Trophoblast cell (in vitro differentiated cells and primary cell): ENCODE measurements at regions not wholly inside any gene's neighbourhood (a gene's known extent, or its start where the extent isn't known, plus 50 kb on each side); places are given as distances from the start of the nearest gene placed in this dataset.

Source experiments
- DNase-seq, 2 donors: peaks; one replicate each; pipeline ENCODE4 v3.0.0-alpha.2; 2016
- H2AFZ ChIP-seq: 2 replicates; pipeline ENCODE4 v1.6.1; 2013; ENCODE audit warnings: low read length, moderate library complexity, mild to moderate bottlenecking; ENCODE audit not compliant: insufficient read depth, poor library complexity
- H2AK5ac ChIP-seq: 2 replicates; pipeline ENCODE4 v1.6.1; 2013; ENCODE audit warnings: mild to moderate bottlenecking, low read length
- H2BK120ac ChIP-seq: 2 replicates; pipeline ENCODE4 v1.6.1; 2013; ENCODE audit warnings: low read length, mild to moderate bottlenecking, moderate library complexity; ENCODE audit not compliant: insufficient read depth, poor library complexity
- H2BK12ac ChIP-seq: 2 replicates; pipeline ENCODE4 v1.6.1; 2013; ENCODE audit warnings: mild to moderate bottlenecking, low read length, moderate library complexity
- H2BK5ac ChIP-seq: 2 replicates; pipeline ENCODE4 v1.6.1; 2013; ENCODE audit warnings: low read length, low read depth, moderate library complexity, mild to moderate bottlenecking; ENCODE audit not compliant: poor library complexity
- H3K14ac ChIP-seq: 2 replicates; pipeline ENCODE4 v1.6.1; 2013; ENCODE audit warnings: mild to moderate bottlenecking, low read length
- H3K18ac ChIP-seq: 2 replicates; pipeline ENCODE4 v1.6.1; 2013; ENCODE audit warnings: mild to moderate bottlenecking, low read length
- H3K23ac ChIP-seq: 2 replicates; pipeline ENCODE4 v1.6.1; 2013; ENCODE audit warnings: low read length
- H3K27ac ChIP-seq: 2 replicates; pipeline ENCODE4 v1.5.1; 2013; ENCODE audit warnings: low read depth, mild to moderate bottlenecking, inconsistent platforms, low read length, moderate library complexity
- H3K27me3 ChIP-seq: 2 replicates; pipeline ENCODE4 v1.6.1; 2013; ENCODE audit warnings: inconsistent platforms, mild to moderate bottlenecking, low read length, moderate library complexity; ENCODE audit not compliant: insufficient read depth
- H3K36me3 ChIP-seq, 2 experiments: 1 replicate in 1 of 2; 2 replicates in 1 of 2; pipeline ENCODE4 v1.6.1; 2013; ENCODE audit warnings: low read length in 2 of 2, mild to moderate bottlenecking in 2 of 2, moderate library complexity in 1 of 2; ENCODE audit not compliant: insufficient read depth in 2 of 2, control insufficient read depth in 1 of 2
- H3K4ac ChIP-seq: 2 replicates; pipeline ENCODE4 v1.6.1; 2013; ENCODE audit warnings: low read depth, mild to moderate bottlenecking, low read length, moderate library complexity
- H3K4me1 ChIP-seq, 2 experiments: 1 replicate in 1 of 2; 2 replicates in 1 of 2; pipeline ENCODE4 v1.6.1; 2013; ENCODE audit warnings: low read length in 2 of 2, mild to moderate bottlenecking in 2 of 2, moderate library complexity in 1 of 2; ENCODE audit not compliant: insufficient read depth in 2 of 2, control insufficient read depth in 1 of 2
- H3K4me2 ChIP-seq: 2 replicates; pipeline ENCODE4 v1.6.1; 2013; ENCODE audit warnings: inconsistent platforms, mild to moderate bottlenecking, low read length, moderate library complexity
- H3K4me3 ChIP-seq: 2 replicates; pipeline ENCODE4 v1.5.1; 2013; ENCODE audit warnings: mild to moderate bottlenecking, low read depth, low read length, inconsistent platforms
- H3K79me1 ChIP-seq: one replicate; pipeline ENCODE4 v1.6.1; 2013; ENCODE audit warnings: low read length
- H3K79me2 ChIP-seq: 2 replicates; pipeline ENCODE4 v1.6.1; 2013; ENCODE audit warnings: low read length, mild to moderate bottlenecking; ENCODE audit not compliant: control insufficient read depth, insufficient read depth, poor library complexity
- H3K9ac ChIP-seq: 2 replicates; pipeline ENCODE4 v1.6.1; 2013; ENCODE audit warnings: mild to moderate bottlenecking, low read length
- H3K9me3 ChIP-seq: 2 replicates; pipeline ENCODE4 v1.6.1; 2013; ENCODE audit warnings: low read depth, mild to moderate bottlenecking, control low read depth, inconsistent platforms, low read length; ENCODE audit not compliant: insufficient read depth
- H4K12ac ChIP-seq: 2 replicates; pipeline ENCODE4 v1.6.1; 2013; ENCODE audit warnings: low read depth, mild to moderate bottlenecking, low read length, moderate library complexity
- H4K8ac ChIP-seq: 2 replicates; pipeline ENCODE4 v1.6.1; 2013; ENCODE audit warnings: low read depth, mild to moderate bottlenecking, low read length, moderate library complexity
- H4K91ac ChIP-seq: one replicate; pipeline ENCODE4 v1.6.1; 2013; ENCODE audit warnings: low read depth, mild to moderate bottlenecking, low read length, moderate library complexity
- WGBS: extraction: QIAGEN DNeasy Blood & Tissue Kit; methylation state at CpG from one replicate; pipeline ENCODE4 v1.1.7; 2013; ENCODE audit warnings: missing lambda C conversion rate; ENCODE audit not compliant: insufficient read length, insufficient coverage; ENCODE audit errors: extremely low coverage; 5-methylcytosine and 5-hydroxymethylcytosine counted together

DNA sequence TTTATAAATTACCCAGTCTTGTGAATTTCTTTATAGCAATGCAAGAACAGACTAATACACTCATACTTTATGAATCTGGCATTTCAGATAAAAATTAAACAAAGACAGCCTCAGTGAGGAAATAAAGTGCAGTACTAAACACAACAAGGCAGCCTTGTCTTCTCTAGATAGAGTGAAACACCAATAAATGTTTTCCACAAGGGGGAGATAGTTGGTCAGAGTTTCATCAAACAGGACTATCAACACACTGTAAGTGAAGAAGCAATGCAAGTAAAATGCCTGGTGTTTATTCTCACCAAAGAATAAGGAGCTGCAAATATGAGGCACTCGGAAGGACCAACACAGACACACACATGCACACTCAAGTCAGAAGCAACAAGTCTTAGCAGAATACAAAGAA is 62.8 kb downstream of the FAM9B start:
- no CpG with 5 or more reads among the region's 1 CpG for WGBS
- Histone ChIP-seq H3K36me3 (no peaks in the 10 kb centered on the region), H3K4me2 (no peak overlapping the region), H3K27ac (no peak overlapping the region), H2BK12ac (no peak overlapping the region), H4K12ac (no peak overlapping the region), H3K79me2 (no peaks in the 10 kb centered on the region), H3K4me3 (no peak overlapping the region), H3K4me1 (no peaks in the 10 kb centered on the region), H3K9ac (no peak overlapping the region), H3K79me1 (no peaks in the 10 kb centered on the region), H2AFZ (no peak overlapping the region), H3K27me3 (no peaks in the 10 kb centered on the region), H3K23ac (no peak overlapping the region), H3K9me3 (no peaks in the 10 kb centered on the region), H3K14ac (no peak overlapping the region), H4K91ac (no peak overlapping the region), H2BK5ac (no peak overlapping the region), H2BK120ac (no peak overlapping the region), H3K18ac (no peak overlapping the region), H2AK5ac (no peak overlapping the region), H4K8ac (no peak overlapping the region), H3K4ac (no peak overlapping the region)
- DNase-seq = peak in 1 of 2 donors; percentile 67

GRCh38 chrX:8969378-8969777 is 64.5 kb downstream of the FAM9B start:
- Histone ChIP-seq H3K4ac (no peak overlapping the region), H3K79me1 (no peaks in the 10 kb centered on the region), H3K4me3 (no peak overlapping the region), H3K23ac (no peak overlapping the region), H2AFZ (no peak overlapping the region), H3K36me3 (no peaks in the 10 kb centered on the region), H2BK12ac (no peak overlapping the region), H3K18ac (no peak overlapping the region), H2BK5ac (no peak overlapping the region), H2AK5ac (no peak overlapping the region), H3K9ac (no peak overlapping the region), H4K12ac (no peak overlapping the region), H3K4me1 (no peaks in the 10 kb centered on the region), H3K14ac (no peak overlapping the region), H4K8ac (no peak overlapping the region), H3K9me3 (no peaks in the 10 kb centered on the region), H2BK120ac (no peak overlapping the region), H3K27me3 (no peaks in the 10 kb centered on the region), H3K27ac (no peak overlapping the region), H3K79me2 (no peaks in the 10 kb centered on the region), H3K4me2 (no peak overlapping the region), H4K91ac (no peak overlapping the region)
- DNase-seq = no peak

DNA sequence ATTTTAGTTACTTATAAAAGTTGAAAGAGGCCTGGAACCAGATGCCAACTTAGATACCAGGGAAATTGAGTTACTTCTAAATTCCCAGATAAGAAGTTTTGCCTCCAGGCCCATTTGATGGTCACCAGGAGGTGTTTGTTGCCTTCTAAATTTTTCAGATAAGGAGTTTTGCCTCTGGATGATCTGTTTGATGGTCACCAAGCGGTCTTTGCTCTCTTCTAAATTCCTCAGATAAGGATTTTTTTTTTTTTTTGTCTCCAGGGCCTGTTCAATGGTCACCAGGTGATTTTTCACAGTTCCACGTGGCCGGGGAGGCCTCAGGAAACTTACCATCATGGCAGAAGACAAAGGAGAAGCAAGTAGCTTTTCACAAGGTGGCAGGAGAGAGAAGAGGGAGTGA is 66.5 kb downstream of the FAM9B start:
- H3K4me3 ChIP-seq = no peak overlapping the region
- no peak overlapping the region for H4K8ac ChIP-seq
- H3K23ac ChIP-seq = no peak overlapping the region
- H3K9me3 ChIP-seq = no peaks in the 10 kb centered on the region
- no peak overlapping the region for H3K18ac ChIP-seq
- WGBS = no CpG with 5 or more reads among the region's 3 CpGs
- no peak overlapping the region for H2AK5ac ChIP-seq
- H2BK5ac ChIP-seq = no peak overlapping the region
- H4K12ac ChIP-seq = no peak overlapping the region
- H3K9ac ChIP-seq = no peak overlapping the region
- H2BK12ac ChIP-seq = no peak overlapping the region
- H2BK120ac ChIP-seq = no peak overlapping the region
- DNase-seq = peak; percentile 78 to 89
- H3K4ac ChIP-seq = no peak overlapping the region
- H3K79me2 ChIP-seq = no peaks in the 10 kb centered on the region
- H3K27me3 ChIP-seq = no peaks in the 10 kb centered on the region
- no peaks in the 10 kb centered on the region for H3K36me3 ChIP-seq
- no peak overlapping the region for H2AFZ ChIP-seq
- H3K27ac ChIP-seq = no peak overlapping the region
- no peak overlapping the region for H4K91ac ChIP-seq
- H3K79me1 ChIP-seq = no peaks in the 10 kb centered on the region
- H3K14ac ChIP-seq = no peak overlapping the region
- H3K4me1 ChIP-seq = no peaks in the 10 kb centered on the region
- no peak overlapping the region for H3K4me2 ChIP-seq

- no peak overlapping the region for H3K18ac ChIP-seq
- no peak overlapping the region for H3K23ac ChIP-seq
- H4K8ac ChIP-seq = no peak overlapping the region
- H3K14ac ChIP-seq = no peak overlapping the region
- no peaks in the 10 kb centered on the region for H3K79me2 ChIP-seq
- no peak overlapping the region for H2BK120ac ChIP-seq
- H3K4me3 ChIP-seq = no peak overlapping the region
- no peak overlapping the region for H2BK12ac ChIP-seq
- no peak overlapping the region for H3K4me2 ChIP-seq
- no peak overlapping the region for H2AK5ac ChIP-seq
- no peaks in the 10 kb centered on the region for H3K4me1 ChIP-seq
- no peaks in the 10 kb centered on the region for H3K79me1 ChIP-seq
- no peak overlapping the region for H2AFZ ChIP-seq
- no peak overlapping the region for H3K4ac ChIP-seq
- no peak overlapping the region for H2BK5ac ChIP-seq
- H3K27ac ChIP-seq = no peak overlapping the region
- H3K36me3 ChIP-seq = no peaks in the 10 kb centered on the region
- H4K91ac ChIP-seq = no peak overlapping the region
- no peaks in the 10 kb centered on the region for H3K9me3 ChIP-seq
- H3K27me3 ChIP-seq = no peaks in the 10 kb centered on the region
- H4K12ac ChIP-seq = no peak overlapping the region
- WGBS = no CpG with 5 or more reads among the region's 3 CpGs
- DNase-seq = no peak
- no peak overlapping the region for H3K9ac ChIP-seq
Measured at GRCh38 chrX:8960957-8961468, 72.9 kb downstream of the FAM9B start.
